GM12872 (cell line): ENCODE measurements at regions not wholly inside any gene's neighbourhood (a gene's known extent, or its start where the extent isn't known, plus 50 kb on each side); places are given as distances from the start of the nearest gene placed in this dataset.

Experiments
- CTCF ChIP-seq: IDR thresholded peaks from 3 replicates; pipeline ENCODE4 v1.5.1; 2011; ENCODE audit warnings: low read depth, mild to moderate bottlenecking, low read length, moderate library complexity; ENCODE audit not compliant: insufficient read depth

- no peak for TF ChIP-seq CTCF
Measured at GRCh38 chr9:99533421-99533820, 288.3 kb upstream of the NR4A3 start.

- no peak for TF ChIP-seq CTCF
Measured at GRCh38 chr9:99537996-99538395, 283.7 kb upstream of the NR4A3 start.

GRCh38 chr9:99544526-99544925 is 277.2 kb upstream of the NR4A3 start:
- no peak for TF ChIP-seq CTCF

GRCh38 chr9:99549441-99549840 is 272.2 kb upstream of the NR4A3 start:
- no peak for TF ChIP-seq CTCF

- TF ChIP-seq CTCF: no peak
Measured at GRCh38 chr9:99555792-99556191, 265.9 kb upstream of the NR4A3 start.

- TF ChIP-seq CTCF: no peak
Measured at GRCh38 chr9:99556998-99557397, 264.7 kb upstream of the NR4A3 start.

- no peak for TF ChIP-seq CTCF
Measured at GRCh38 chr9:99557816-99558215, 263.9 kb upstream of the NR4A3 start.

- no peak for TF ChIP-seq CTCF
Measured at GRCh38 chr9:99559776-99560175, 261.9 kb upstream of the NR4A3 start.
